Activated T-cell treated with anti-CD3 and anti-CD28 coated beads, Interleukin-2, amount 50 U/mL, for 48 hours (primary cell): ENCODE measurements at regions not wholly inside any gene's neighbourhood (a gene's known extent, or its start where the extent isn't known, plus 50 kb on each side); places are given as distances from the start of the nearest gene placed in this dataset.
"Not testable (repeated sequence)": the region's sequence is repeated elsewhere in the genome, so short reads cannot be mapped to it uniquely, and the experiment has no call there.

Experiments used
- DNase-seq, 2 experiments: peaks; one replicate each; pipeline ENCODE4 v3.0.0-alpha.2; 2020

GRCh38 chr7:153723892-153724291 is 328.3 kb upstream of the DPP6 start:
- DNase-seq, result not testable (repeated sequence)

- not testable (repeated sequence) for DNase-seq
These were observed 320.7 kb upstream of the DPP6 start for GRCh38 chr7:153731504-153731903.

GRCh38 chr7:153743434-153743833 is 308.8 kb upstream of the DPP6 start:
- not testable (repeated sequence) for DNase-seq

- not testable (repeated sequence) for DNase-seq
These were observed 304.2 kb upstream of the DPP6 start for GRCh38 chr7:153747969-153748368.

- not testable (repeated sequence) for DNase-seq
These were observed 303.3 kb upstream of the DPP6 start for GRCh38 chr7:153748885-153749284.

- DNase-seq, result not testable (repeated sequence)
These were observed 286.3 kb upstream of the DPP6 start for GRCh38 chr7:153765869-153766268.

GRCh38 chr7:153766926-153767325 is 285.3 kb upstream of the DPP6 start:
- DNase-seq, result not testable (repeated sequence)

- no peak for DNase-seq
These were observed 279.2 kb upstream of the DPP6 start for GRCh38 chr7:153772966-153773365.

GRCh38 chr7:153776940-153777339 is 275.3 kb upstream of the DPP6 start:
- DNase-seq, result not testable (repeated sequence)

- DNase-seq, result not testable (repeated sequence)
These were observed 254.8 kb upstream of the DPP6 start for GRCh38 chr7:153797363-153797762.

- no peak for DNase-seq
These were observed 244.1 kb upstream of the DPP6 start for GRCh38 chr7:153808117-153808516.

- DNase-seq, result no peak
These were observed 222.7 kb upstream of the DPP6 start for GRCh38 chr7:153829525-153829924.

- no peak for DNase-seq
These were observed 220.0 kb upstream of the DPP6 start for GRCh38 chr7:153832160-153832559.

- DNase-seq, result no peak
These were observed 217.1 kb upstream of the DPP6 start for GRCh38 chr7:153835103-153835502.

- DNase-seq, result no peak
These were observed 216.4 kb upstream of the DPP6 start for GRCh38 chr7:153835712-153836265.

- DNase-seq, result no peak
These were observed 213.6 kb upstream of the DPP6 start for GRCh38 chr7:153838591-153838990.

- no peak for DNase-seq
These were observed 211.3 kb upstream of the DPP6 start for GRCh38 chr7:153840861-153841260.

- no peak for DNase-seq
These were observed 204.4 kb upstream of the DPP6 start for GRCh38 chr7:153847828-153848227.

GRCh38 chr7:153852261-153852660 is 199.9 kb upstream of the DPP6 start:
- DNase-seq, result no peak

GRCh38 chr7:153858355-153858754 is 193.8 kb upstream of the DPP6 start:
- DNase-seq, result no peak

GRCh38 chr7:153859239-153859638 is 193.0 kb upstream of the DPP6 start:
- no peak for DNase-seq

GRCh38 chr7:153886506-153887441 is 165.4 kb upstream of the DPP6 start:
- DNase-seq, result peak in 1 of 2 experiments; percentile 16

- DNase-seq, result no peak
These were observed 164.2 kb upstream of the DPP6 start for GRCh38 chr7:153887749-153888569.
